Ovary (tissue), 3 donors: ENCODE measurements at regions not wholly inside any gene's neighbourhood (a gene's known extent, or its start where the extent isn't known, plus 50 kb on each side); places are given as distances from the start of the nearest gene placed in this dataset.

ENCODE experiments used
- CTCF ChIP-seq, 3 donors: fragments of 450-650 bp in 2 of 3; fragments of 200-600 bp in 1 of 3; IDR thresholded peaks; one replicate each; pipeline versions ENCODE4 v1.5.1 to v1.8.0; 2016 to 2022; ENCODE audit warnings: antibody characterized with exemption in 3 of 3, mild to moderate bottlenecking in 1 of 3
- POLR2A ChIP-seq: fragments of 450-650 bp; IDR thresholded peaks from one replicate; pipeline ENCODE4 v1.6.1; 2017; ENCODE audit warnings: antibody characterized with exemption, mild to moderate bottlenecking, moderate library complexity
- donor health status: DM: no; HTN: no; CAD: no.

- TF ChIP-seq CTCF (IDR thresholded peaks at IDR 0.05) (no peak), POLR2A (no peak)
These were observed 446.8 kb downstream of the TFAP2B start for GRCh38 chr6:51265426-51265825.
